ENCODE measurements at regions not wholly inside any gene's neighbourhood (a gene's known extent, or its start where the extent isn't known, plus 50 kb on each side); places are given as distances from the start of the nearest gene placed in this dataset.

- no peaks in the 10 kb centered on the region for H3K36me3 ChIP-seq (ENCODE audit: control insufficient read depth, insufficient read depth, low read length)
- H3K4me2 ChIP-seq (ENCODE audit: low read length): no peak overlapping the region
- H3K27ac ChIP-seq: no peak overlapping the region
- H3K9me3 ChIP-seq (ENCODE audit: control insufficient read depth, low read length): no peaks in the 10 kb centered on the region
- no peaks in the 10 kb centered on the region for H3K79me2 ChIP-seq
- H2AFZ ChIP-seq: no peak overlapping the region
- H3K27me3 ChIP-seq (ENCODE audit: control insufficient read depth, insufficient read depth, low read length): no peaks in the 10 kb centered on the region
- H3K9ac ChIP-seq: no peak overlapping the region
- no peaks in the 10 kb centered on the region for H3K4me1 ChIP-seq
- TF ChIP-seq CTCF (IDR thresholded peaks at IDR 0.05): no peak
- H3K4me3 ChIP-seq (ENCODE audit: low read depth, low read length): no peak overlapping the region
These were observed 78.9 kb upstream of the RAB4A start for GRCh38 chr1:229192031-229192430.

GRCh38 chr1:229192853-229193252, 78.1 kb upstream of the RAB4A start:
- Histone ChIP-seq H3K27me3 (ENCODE audit: control insufficient read depth, insufficient read depth, low read length) (no peaks in the 10 kb centered on the region), H3K36me3 (ENCODE audit: control insufficient read depth, insufficient read depth, low read length) (no peaks in the 10 kb centered on the region), H3K9ac (no peak overlapping the region), H3K79me2 (no peaks in the 10 kb centered on the region), H2AFZ (no peak overlapping the region), H3K4me2 (ENCODE audit: low read length) (no peak overlapping the region), H3K9me3 (ENCODE audit: control insufficient read depth, low read length) (no peaks in the 10 kb centered on the region), H3K4me3 (ENCODE audit: low read depth, low read length) (no peak overlapping the region), H3K4me1 (no peaks in the 10 kb centered on the region), H3K27ac (no peak overlapping the region)
- TF ChIP-seq CTCF (IDR thresholded peaks at IDR 0.05): no peak

GRCh38 chr1:229194096-229194495, 76.8 kb upstream of the RAB4A start:
- Histone ChIP-seq H2AFZ (no peak overlapping the region), H3K4me2 (ENCODE audit: low read length) (no peak overlapping the region), H3K79me2 (no peaks in the 10 kb centered on the region), H3K27ac (no peak overlapping the region), H3K9me3 (ENCODE audit: control insufficient read depth, low read length) (no peaks in the 10 kb centered on the region), H3K36me3 (ENCODE audit: control insufficient read depth, insufficient read depth, low read length) (no peaks in the 10 kb centered on the region), H3K9ac (no peak overlapping the region), H3K4me3 (ENCODE audit: low read depth, low read length) (no peak overlapping the region), H3K27me3 (ENCODE audit: control insufficient read depth, insufficient read depth, low read length) (no peaks in the 10 kb centered on the region), H3K4me1 (no peaks in the 10 kb centered on the region)
- no peak for TF ChIP-seq CTCF (IDR thresholded peaks at IDR 0.05)

GRCh38 chr1:229195246-229195645, 75.7 kb upstream of the RAB4A start:
- Histone ChIP-seq H3K36me3 (ENCODE audit: control insufficient read depth, insufficient read depth, low read length) (no peaks in the 10 kb centered on the region), H3K9me3 (ENCODE audit: control insufficient read depth, low read length) (no peaks in the 10 kb centered on the region), H3K4me3 (ENCODE audit: low read depth, low read length) (no peak overlapping the region), H2AFZ (no peak overlapping the region), H3K27me3 (ENCODE audit: control insufficient read depth, insufficient read depth, low read length) (no peaks in the 10 kb centered on the region), H3K27ac (no peak overlapping the region), H3K4me1 (no peaks in the 10 kb centered on the region), H3K79me2 (no peaks in the 10 kb centered on the region), H3K9ac (no peak overlapping the region), H3K4me2 (ENCODE audit: low read length) (no peak overlapping the region)
- TF ChIP-seq CTCF (IDR thresholded peaks at IDR 0.05): no peak

- Histone ChIP-seq H3K36me3 (ENCODE audit: control insufficient read depth, insufficient read depth, low read length) (no peaks in the 10 kb centered on the region), H3K9ac (no peak overlapping the region), H2AFZ (no peak overlapping the region), H3K4me1 (no peaks in the 10 kb centered on the region), H3K4me2 (ENCODE audit: low read length) (no peak overlapping the region), H3K27me3 (ENCODE audit: control insufficient read depth, insufficient read depth, low read length) (no peaks in the 10 kb centered on the region), H3K79me2 (no peaks in the 10 kb centered on the region), H3K9me3 (ENCODE audit: control insufficient read depth, low read length) (no peaks in the 10 kb centered on the region), H3K4me3 (ENCODE audit: low read depth, low read length) (no peak overlapping the region), H3K27ac (no peak overlapping the region)
- TF ChIP-seq CTCF (IDR thresholded peaks at IDR 0.05): no peak
These were observed 74.3 kb upstream of the RAB4A start for GRCh38 chr1:229196404-229197264.

Data from parathyroid adenoma (tissue), 2 donors.